ENCODE measurements at regions not wholly inside any gene's neighbourhood (a gene's known extent, or its start where the extent isn't known, plus 50 kb on each side); places are given as distances from the start of the nearest gene placed in this dataset.

DNA sequence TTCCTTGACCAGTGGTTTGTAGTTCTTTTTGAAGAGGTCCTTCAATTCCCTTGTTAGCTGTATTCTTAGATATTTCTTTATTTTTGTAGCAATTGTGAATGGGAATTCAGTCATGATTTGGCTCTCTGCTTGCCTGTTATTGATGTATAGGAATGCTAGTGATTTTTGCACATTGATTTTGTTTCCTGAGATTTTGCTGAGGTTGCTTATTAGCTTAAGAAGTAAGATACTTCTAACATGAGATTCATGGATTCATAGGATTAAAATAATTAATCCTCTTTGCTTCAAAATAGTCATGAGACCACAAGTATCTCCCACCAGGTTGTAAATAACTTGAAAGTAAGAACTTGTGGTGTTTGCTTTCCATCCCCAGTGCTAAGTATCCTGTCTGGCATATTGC is 308.9 kb downstream of the DTHD1 start:
- Histone ChIP-seq H2AFZ (ENCODE audit: insufficient read depth, low read depth, low read length, poor library complexity, severe bottlenecking) (no peak overlapping the region), H3K27ac (ENCODE audit: low read length in 2 of 2) (no peak overlapping the region), H3K9ac (ENCODE audit: low read length) (no peak overlapping the region), H3K4me2 (replicated peaks; ENCODE audit: low read depth, low read length, poor library complexity, severe bottlenecking) (no peak overlapping the region), H3K4me1 (ENCODE audit: control insufficient read depth in 2 of 2, insufficient read depth in 2 of 2, low read length in 2 of 2) (no peaks in the 10 kb centered on the region), H3K27me3 (replicated peaks in 1 of 4; ENCODE audit: control extremely low read depth in 1 of 4, control insufficient read depth in 3 of 4, insufficient read depth in 4 of 4, low read length in 3 of 4) (no peaks in the 10 kb centered on the region), H3K4me3 (ENCODE audit: control extremely low read depth in 1 of 5, extremely low read depth in 1 of 5, insufficient read depth in 1 of 5, low read depth in 2 of 5, low read length in 4 of 5) (no peak overlapping the region), H3K36me3 (replicated peaks in 1 of 2; ENCODE audit: control extremely low read depth in 1 of 2, control insufficient read depth in 1 of 2, extremely low read depth in 1 of 2, insufficient read depth in 2 of 2, low read length in 1 of 2) (no peaks in the 10 kb centered on the region), H3K9me3 (ENCODE audit: control extremely low read depth in 1 of 3, control insufficient read depth in 2 of 3, insufficient read depth in 1 of 3, low read length in 2 of 3) (peaks cover 0 to 6% (median 0%) of the 10 kb centered on the region in 3 donors), H4K20me1 (ENCODE audit: control insufficient read depth, insufficient read depth, low read length, poor library complexity, severe bottlenecking) (no peaks in the 10 kb centered on the region), H3K79me2 (ENCODE audit: control insufficient read depth, insufficient read depth, low read length) (no peaks in the 10 kb centered on the region)
- intact Hi-C loops (cut with micrococcal nuclease): no loop called here
- DNase-seq (no peak), ATAC-seq (ENCODE audit: low read depth) (no peak)
- CTCF ChIA-PET: no interaction called here
- POLR2A ChIA-PET: no interaction called here
- H3K9me3 Mint-ChIP-seq (ENCODE audit: insufficient read depth): peaks cover 2% of the 10 kb centered on the region
- no peak for TF ChIP-seq EZH2 (IDR thresholded peaks at IDR 0.05; ENCODE audit: borderline replicate concordance, insufficient read depth, low read depth, low read length, poor library complexity, severe bottlenecking)
- TF ChIP-seq, protein P1, sequence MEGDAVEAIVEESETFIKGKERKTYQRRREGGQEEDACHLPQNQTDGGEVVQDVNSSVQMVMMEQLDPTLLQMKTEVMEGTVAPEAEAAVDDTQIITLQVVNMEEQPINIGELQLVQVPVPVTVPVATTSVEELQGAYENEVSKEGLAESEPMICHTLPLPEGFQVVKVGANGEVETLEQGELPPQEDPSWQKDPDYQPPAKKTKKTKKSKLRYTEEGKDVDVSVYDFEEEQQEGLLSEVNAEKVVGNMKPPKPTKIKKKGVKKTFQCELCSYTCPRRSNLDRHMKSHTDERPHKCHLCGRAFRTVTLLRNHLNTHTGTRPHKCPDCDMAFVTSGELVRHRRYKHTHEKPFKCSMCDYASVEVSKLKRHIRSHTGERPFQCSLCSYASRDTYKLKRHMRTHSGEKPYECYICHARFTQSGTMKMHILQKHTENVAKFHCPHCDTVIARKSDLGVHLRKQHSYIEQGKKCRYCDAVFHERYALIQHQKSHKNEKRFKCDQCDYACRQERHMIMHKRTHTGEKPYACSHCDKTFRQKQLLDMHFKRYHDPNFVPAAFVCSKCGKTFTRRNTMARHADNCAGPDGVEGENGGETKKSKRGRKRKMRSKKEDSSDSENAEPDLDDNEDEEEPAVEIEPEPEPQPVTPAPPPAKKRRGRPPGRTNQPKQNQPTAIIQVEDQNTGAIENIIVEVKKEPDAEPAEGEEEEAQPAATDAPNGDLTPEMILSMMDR (IDR thresholded peaks at IDR 0.05): no peak
- H3K4me1 Mint-ChIP-seq: no peaks in the 10 kb centered on the region
- H3K27ac Mint-ChIP-seq: no peak overlapping the region
- no peaks in the 10 kb centered on the region for H3K27me3 Mint-ChIP-seq
- H3K4me3 Mint-ChIP-seq: no peak overlapping the region

DNA sequence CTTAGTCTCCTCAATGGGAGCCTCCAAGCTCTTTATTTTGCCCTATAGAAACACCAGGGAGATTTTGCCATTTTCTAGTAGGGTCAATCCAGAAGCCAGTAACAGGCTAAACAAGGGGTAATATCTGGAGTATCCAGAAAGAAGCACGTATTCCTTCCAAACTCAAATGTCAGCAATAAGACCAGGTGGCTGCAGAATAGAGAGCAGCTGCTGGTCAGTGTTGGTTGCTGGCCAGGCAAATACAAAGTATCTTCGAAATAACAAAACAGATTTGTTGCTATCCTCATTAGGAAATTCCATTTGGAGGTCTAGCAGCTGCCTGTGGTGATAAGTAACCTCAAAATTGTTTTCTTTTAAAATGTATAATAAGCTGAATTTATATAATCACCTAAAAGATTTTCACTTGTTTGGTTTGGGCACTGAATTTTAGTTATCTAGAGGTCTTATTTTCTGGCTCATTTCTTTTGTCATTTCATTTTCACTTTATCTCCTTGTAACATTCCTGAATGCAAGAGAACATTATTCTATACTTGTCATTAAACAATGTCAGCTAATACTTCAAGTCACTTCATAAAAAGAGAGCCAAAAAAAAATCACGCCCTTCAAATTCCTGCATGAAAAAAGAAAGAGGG is 320.6 kb downstream of the DTHD1 start:
- H3K27ac Mint-ChIP-seq: no peak overlapping the region
- Histone ChIP-seq H3K4me2 (replicated peaks; ENCODE audit: low read depth, low read length, poor library complexity, severe bottlenecking) (no peak overlapping the region), H3K9me3 (ENCODE audit: control extremely low read depth in 1 of 3, control insufficient read depth in 2 of 3, insufficient read depth in 1 of 3, low read length in 2 of 3) (peaks cover 0 to 2% (median 0%) of the 10 kb centered on the region in 3 donors), H3K4me3 (ENCODE audit: control extremely low read depth in 1 of 5, extremely low read depth in 1 of 5, insufficient read depth in 1 of 5, low read depth in 2 of 5, low read length in 4 of 5) (no peak overlapping the region), H3K4me1 (ENCODE audit: control insufficient read depth in 2 of 2, insufficient read depth in 2 of 2, low read length in 2 of 2) (no peaks in the 10 kb centered on the region), H3K27me3 (replicated peaks in 1 of 4; ENCODE audit: control extremely low read depth in 1 of 4, control insufficient read depth in 3 of 4, insufficient read depth in 4 of 4, low read length in 3 of 4) (no peaks in the 10 kb centered on the region), H4K20me1 (ENCODE audit: control insufficient read depth, insufficient read depth, low read length, poor library complexity, severe bottlenecking) (no peaks in the 10 kb centered on the region), H3K27ac (ENCODE audit: low read length in 2 of 2) (no peak overlapping the region), H3K9ac (ENCODE audit: low read length) (no peak overlapping the region), H3K79me2 (ENCODE audit: control insufficient read depth, insufficient read depth, low read length) (no peaks in the 10 kb centered on the region), H3K36me3 (replicated peaks in 1 of 2; ENCODE audit: control extremely low read depth in 1 of 2, control insufficient read depth in 1 of 2, extremely low read depth in 1 of 2, insufficient read depth in 2 of 2, low read length in 1 of 2) (no peaks in the 10 kb centered on the region), H2AFZ (ENCODE audit: insufficient read depth, low read depth, low read length, poor library complexity, severe bottlenecking) (no peak overlapping the region)
- no peak overlapping the region for H3K4me3 Mint-ChIP-seq
- ChIA-PET POLR2A (no interaction called here), CTCF (no interaction called here)
- TF ChIP-seq EZH2 (IDR thresholded peaks at IDR 0.05; ENCODE audit: borderline replicate concordance, insufficient read depth, low read depth, low read length, poor library complexity, severe bottlenecking): no peak
- TF ChIP-seq, protein P1 (IDR thresholded peaks at IDR 0.05): no peak
- no peak for ATAC-seq (ENCODE audit: low read depth)
- intact Hi-C loops (cut with micrococcal nuclease): no loop called here
- no peak for DNase-seq
- H3K9me3 Mint-ChIP-seq (ENCODE audit: insufficient read depth): peaks cover 2% of the 10 kb centered on the region
- no peaks in the 10 kb centered on the region for H3K27me3 Mint-ChIP-seq
- H3K4me1 Mint-ChIP-seq: no peaks in the 10 kb centered on the region
- WGBS (ENCODE audit: insufficient coverage): no CpG with 5 or more reads among the region's 3 CpGs

Data from B cell (primary cell).